H9 (cell line): ENCODE measurements at regions not wholly inside any gene's neighbourhood (a gene's known extent, or its start where the extent isn't known, plus 50 kb on each side); places are given as distances from the start of the nearest gene placed in this dataset.

Experiments used
- DNase-seq: peaks from one replicate; pipeline ENCODE4 v3.0.0-alpha.2; 2017
- H2AFZ ChIP-seq: one replicate; pipeline ENCODE4 v1.6.1; 2013; ENCODE audit warnings: mild to moderate bottlenecking, low read length, control low read depth, moderate library complexity
- H2AK5ac ChIP-seq: 2 replicates; pipeline ENCODE4 v1.6.1; 2013; ENCODE audit warnings: low read length, control low read depth, mixed read lengths; ENCODE audit not compliant: insufficient read length
- H2BK120ac ChIP-seq: one replicate; pipeline ENCODE4 v1.6.1; 2013; ENCODE audit warnings: low read depth, mild to moderate bottlenecking, low read length, control low read depth, inconsistent platforms; ENCODE audit not compliant: poor library complexity, severe bottlenecking
- H2BK12ac ChIP-seq: 2 replicates; pipeline ENCODE4 v1.6.1; 2013; ENCODE audit warnings: low read length, control low read depth, mixed read lengths, low read depth; ENCODE audit not compliant: insufficient read length
- H2BK15ac ChIP-seq: 2 replicates; pipeline ENCODE4 v1.6.1; 2013; ENCODE audit warnings: low read depth, low read length, control low read depth
- H2BK20ac ChIP-seq: one replicate; pipeline ENCODE4 v1.6.1; 2013; ENCODE audit warnings: low read depth, mild to moderate bottlenecking, low read length, control low read depth, inconsistent platforms; ENCODE audit not compliant: poor library complexity, severe bottlenecking
- H2BK5ac ChIP-seq: 2 replicates; pipeline ENCODE4 v1.6.1; 2013; ENCODE audit warnings: low read length, control low read depth, mixed read lengths; ENCODE audit not compliant: insufficient read length
- H3K14ac ChIP-seq: 2 replicates; pipeline ENCODE4 v1.6.1; 2013; ENCODE audit warnings: low read length, control low read depth; ENCODE audit not compliant: insufficient read depth
- H3K18ac ChIP-seq: 2 replicates; pipeline ENCODE4 v1.6.1; 2013; ENCODE audit warnings: low read depth, mild to moderate bottlenecking, mixed read lengths, low read length, control low read depth; ENCODE audit not compliant: insufficient read length
- H3K23ac ChIP-seq: 2 replicates; pipeline ENCODE4 v1.6.1; 2013; ENCODE audit warnings: low read length, control low read depth, mixed read lengths, low read depth; ENCODE audit not compliant: insufficient read length
- H3K23me2 ChIP-seq: 2 replicates; pipeline ENCODE4 v1.6.1; 2013; ENCODE audit warnings: low read depth, mild to moderate bottlenecking, mixed read lengths, low read length, control low read depth; ENCODE audit not compliant: insufficient read length, poor library complexity, severe bottlenecking
- H3K27ac ChIP-seq: 2 replicates; pipeline ENCODE4 v1.5.1; 2013; ENCODE audit warnings: low read length, control low read depth, mixed read lengths, low read depth; ENCODE audit not compliant: insufficient read length
- H3K27me3 ChIP-seq: 2 replicates; pipeline ENCODE4 v1.6.1; 2013; ENCODE audit warnings: low read length, control low read depth, inconsistent platforms; ENCODE audit not compliant: insufficient read depth
- H3K4ac ChIP-seq: 2 replicates; pipeline ENCODE4 v1.6.1; 2013; ENCODE audit warnings: low read depth, mild to moderate bottlenecking, control low read depth, inconsistent platforms, low read length, moderate library complexity
- H3K4me1 ChIP-seq: 2 replicates; pipeline ENCODE4 v1.6.1; 2013; ENCODE audit warnings: low read length, control low read depth, inconsistent platforms; ENCODE audit not compliant: insufficient read depth
- H3K4me2 ChIP-seq: 2 replicates; pipeline ENCODE4 v1.6.1; 2013; ENCODE audit warnings: low read length, control low read depth, mixed read lengths; ENCODE audit not compliant: insufficient read length, insufficient read depth
- H3K56ac ChIP-seq: 2 replicates; pipeline ENCODE4 v1.6.1; 2013; ENCODE audit warnings: low read depth, mild to moderate bottlenecking, mixed read lengths, low read length, control low read depth; ENCODE audit not compliant: insufficient read length
- H3K79me1 ChIP-seq: 2 replicates; pipeline ENCODE4 v1.6.1; 2013; ENCODE audit warnings: low read depth, mild to moderate bottlenecking, moderate library complexity, low read length, control low read depth, inconsistent platforms; ENCODE audit not compliant: insufficient read depth, poor library complexity, severe bottlenecking
- H3K79me2 ChIP-seq: 2 replicates; pipeline ENCODE4 v1.6.1; 2013; ENCODE audit warnings: low read length, control low read depth, inconsistent platforms; ENCODE audit not compliant: insufficient read depth
- H3K9ac ChIP-seq: 2 replicates; pipeline ENCODE4 v1.6.1; 2013; ENCODE audit warnings: low read length, control low read depth, mixed read lengths; ENCODE audit not compliant: insufficient read length; ENCODE audit errors: extremely low read depth
- H3K9me3 ChIP-seq: one replicate; pipeline ENCODE4 v1.6.1; 2013; ENCODE audit warnings: low read depth, low read length, inconsistent platforms; ENCODE audit not compliant: control insufficient read depth
- H3T11ph ChIP-seq: one replicate; pipeline ENCODE4 v1.6.1; 2013; ENCODE audit warnings: mild to moderate bottlenecking, low read length, control low read depth, inconsistent platforms
- H4K20me1 ChIP-seq: one replicate; pipeline ENCODE4 v1.6.1; 2013; ENCODE audit not compliant: control insufficient read depth, insufficient read length, insufficient read depth
- H4K5ac ChIP-seq: 2 replicates; pipeline ENCODE4 v1.6.1; 2013; ENCODE audit warnings: low read depth, mild to moderate bottlenecking, mixed read lengths, low read length, control low read depth; ENCODE audit not compliant: insufficient read length
- H4K8ac ChIP-seq: replicated peaks from 2 replicates; pipeline ENCODE4 v1.6.1; 2013; ENCODE audit warnings: low read length, control low read depth, mixed read lengths, low read depth; ENCODE audit not compliant: insufficient read length
- H4K91ac ChIP-seq: 2 replicates; pipeline ENCODE4 v1.6.1; 2013; ENCODE audit warnings: low read depth, mild to moderate bottlenecking, moderate library complexity, mixed read lengths, low read length, control low read depth; ENCODE audit not compliant: insufficient read length
- H3K27ac Mint-ChIP-seq, 3 experiments: 2 replicates in 2 of 3; 3 replicates in 1 of 3; pipeline ENCODE4 v1.8.0; 2020 to 2021; ENCODE audit warnings: mixed read lengths in 3 of 3, mild to moderate bottlenecking in 1 of 3, moderate library complexity in 1 of 3
- H3K27me3 Mint-ChIP-seq: 2 replicates; pipeline ENCODE4 v1.8.0; 2021; ENCODE audit warnings: low read depth, mild to moderate bottlenecking, moderate library complexity, mixed read lengths
- H3K36me3 Mint-ChIP-seq, 3 experiments: 2 replicates in 2 of 3; 3 replicates in 1 of 3; pipeline ENCODE4 v1.8.0; 2020 to 2021; ENCODE audit warnings: low read depth in 3 of 3, mixed read lengths in 3 of 3; ENCODE audit not compliant: insufficient read depth in 1 of 3
- H3K4me1 Mint-ChIP-seq, 2 experiments: 2 replicates each; pipeline ENCODE4 v1.8.0; 2020; ENCODE audit warnings: mixed read lengths in 2 of 2
- H3K4me3 Mint-ChIP-seq, 2 experiments: 2 replicates in 1 of 2; 3 replicates in 1 of 2; pipeline ENCODE4 v1.8.0; 2020 to 2021; ENCODE audit warnings: mild to moderate bottlenecking in 2 of 2, mixed read lengths in 2 of 2, moderate library complexity in 1 of 2
- H3K9me3 Mint-ChIP-seq, 2 experiments: 2 replicates in 1 of 2; 3 replicates in 1 of 2; pipeline ENCODE4 v1.8.0; 2020; ENCODE audit warnings: mild to moderate bottlenecking in 2 of 2, mixed read lengths in 2 of 2, moderate library complexity in 1 of 2
- WGBS: extraction: QIAGEN DNeasy Blood & Tissue Kit; methylation state at CpG from one replicate; pipeline ENCODE4 v1.1.7; 2013; ENCODE audit warnings: missing lambda C conversion rate, low lambda C conversion rate, mixed read lengths; ENCODE audit not compliant: insufficient read length; ENCODE audit errors: extremely low coverage; 5-methylcytosine and 5-hydroxymethylcytosine counted together
- TF ChIP-seq, protein P1 (sequence below): fragments of 200-600 bp; sonication (generic); conservative IDR thresholded peaks from 3 replicates; pipeline ENCODE4 v1.8.0; 2021; ENCODE audit warnings: antibody characterized with exemption, mild to moderate bottlenecking

DNA sequence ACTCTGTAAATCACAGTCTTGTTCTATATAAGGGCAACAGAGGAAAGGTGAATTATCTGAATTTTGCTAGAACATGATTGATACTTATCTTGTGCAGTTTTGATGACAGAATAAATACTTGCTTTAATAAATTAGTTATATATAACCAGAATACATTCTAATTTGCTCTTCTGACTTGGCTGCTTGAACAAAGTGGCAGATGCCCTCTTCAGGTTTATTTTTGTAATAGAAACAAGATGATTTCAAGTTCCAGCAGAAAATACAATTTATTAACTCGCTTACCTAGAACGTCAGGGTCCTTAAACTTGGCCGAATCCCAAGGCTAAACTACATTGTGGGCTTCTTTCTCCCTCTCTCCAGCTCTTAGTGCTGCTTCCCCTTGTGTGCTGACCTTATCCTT lies 57.6 kb upstream of the SSTR1 start:
- no peak overlapping the region for H2BK12ac ChIP-seq
- no peak overlapping the region for H3K23ac ChIP-seq
- no peak overlapping the region for H3K9ac ChIP-seq
- no peak overlapping the region for H2BK20ac ChIP-seq
- no peaks in the 10 kb centered on the region for H3K79me2 ChIP-seq
- H3K27ac ChIP-seq: no peak overlapping the region
- no peak overlapping the region for H3K18ac ChIP-seq
- H3K27me3 ChIP-seq: no peaks in the 10 kb centered on the region
- no peaks in the 10 kb centered on the region for H3K4me1 ChIP-seq
- no peaks in the 10 kb centered on the region for H3K9me3 Mint-ChIP-seq
- H2BK15ac ChIP-seq: no peak overlapping the region
- H2AK5ac ChIP-seq: no peak overlapping the region
- H3K9me3 ChIP-seq: no peaks in the 10 kb centered on the region
- no peak overlapping the region for H2AFZ ChIP-seq
- DNase-seq: no peak
- H3K27ac Mint-ChIP-seq: no peak overlapping the region
- H4K91ac ChIP-seq: no peak overlapping the region
- no CpG with 5 or more reads among the region's 3 CpGs for WGBS
- H3K23me2 ChIP-seq: no peaks in the 10 kb centered on the region
- H4K20me1 ChIP-seq: no peaks in the 10 kb centered on the region
- H3K56ac ChIP-seq: no peak overlapping the region
- peaks cover 0 to 4% (median 0%) of the 10 kb centered on the region in 3 experiments; a peak in 1 of 7 replicates for H3K36me3 Mint-ChIP-seq
- H2BK120ac ChIP-seq: no peak overlapping the region
- H3K4me2 ChIP-seq: no peak overlapping the region
- H3K4me3 Mint-ChIP-seq: no peak overlapping the region
- TF ChIP-seq, protein P1, sequence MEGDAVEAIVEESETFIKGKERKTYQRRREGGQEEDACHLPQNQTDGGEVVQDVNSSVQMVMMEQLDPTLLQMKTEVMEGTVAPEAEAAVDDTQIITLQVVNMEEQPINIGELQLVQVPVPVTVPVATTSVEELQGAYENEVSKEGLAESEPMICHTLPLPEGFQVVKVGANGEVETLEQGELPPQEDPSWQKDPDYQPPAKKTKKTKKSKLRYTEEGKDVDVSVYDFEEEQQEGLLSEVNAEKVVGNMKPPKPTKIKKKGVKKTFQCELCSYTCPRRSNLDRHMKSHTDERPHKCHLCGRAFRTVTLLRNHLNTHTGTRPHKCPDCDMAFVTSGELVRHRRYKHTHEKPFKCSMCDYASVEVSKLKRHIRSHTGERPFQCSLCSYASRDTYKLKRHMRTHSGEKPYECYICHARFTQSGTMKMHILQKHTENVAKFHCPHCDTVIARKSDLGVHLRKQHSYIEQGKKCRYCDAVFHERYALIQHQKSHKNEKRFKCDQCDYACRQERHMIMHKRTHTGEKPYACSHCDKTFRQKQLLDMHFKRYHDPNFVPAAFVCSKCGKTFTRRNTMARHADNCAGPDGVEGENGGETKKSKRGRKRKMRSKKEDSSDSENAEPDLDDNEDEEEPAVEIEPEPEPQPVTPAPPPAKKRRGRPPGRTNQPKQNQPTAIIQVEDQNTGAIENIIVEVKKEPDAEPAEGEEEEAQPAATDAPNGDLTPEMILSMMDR: no peak
- H2BK5ac ChIP-seq: no peak overlapping the region
- H3K79me1 ChIP-seq: no peaks in the 10 kb centered on the region
- H3K4ac ChIP-seq: no peak overlapping the region
- H3K14ac ChIP-seq: no peak overlapping the region
- H3T11ph ChIP-seq: no peak overlapping the region
- no peaks in the 10 kb centered on the region for H3K27me3 Mint-ChIP-seq
- H4K5ac ChIP-seq: no peak overlapping the region
- H3K4me1 Mint-ChIP-seq: no peaks in the 10 kb centered on the region
- no peak overlapping the region for H4K8ac ChIP-seq
